GM23338 (cell line): ENCODE measurements at regions not wholly inside any gene's neighbourhood (a gene's known extent, or its start where the extent isn't known, plus 50 kb on each side); places are given as distances from the start of the nearest gene placed in this dataset.

Experiments
- ATAC-seq: fragments of 200-7000 bp; cut with Tn5 transposase; 3 replicates; pipeline ENCODE4 v1.9.1; 2020
- DNase-seq: peaks from one replicate; pipeline ENCODE4 v3.0.0-alpha.2; 2015; ENCODE audit warnings: low spot score
- H2AFZ ChIP-seq: fragments of 200-600 bp; sonication (generic); 2 replicates; pipeline ENCODE4 v1.8.0; 2016; ENCODE audit warnings: antibody characterized with exemption, mild to moderate bottlenecking, moderate library complexity
- H3F3A ChIP-seq: fragments of 200-600 bp; sonication (generic); replicated peaks from 2 replicates; pipeline ENCODE4 v1.8.0; 2017; ENCODE audit warnings: antibody characterized with exemption, mixed run types, low read depth
- H3K27ac ChIP-seq: fragments of 200-600 bp; sonication (generic); 2 replicates; pipeline ENCODE4 v1.6.1; 2016; ENCODE audit warnings: low read depth
- H3K27me3 ChIP-seq: fragments of 200-600 bp; sonication (generic); 2 replicates; pipeline ENCODE4 v1.8.0; 2016; ENCODE audit warnings: mild to moderate bottlenecking, mixed run types, moderate library complexity; ENCODE audit not compliant: insufficient read depth
- H3K36me3 ChIP-seq: fragments of 200-600 bp; sonication (generic); 2 replicates; pipeline ENCODE4 v1.8.0; 2016; ENCODE audit warnings: mild to moderate bottlenecking; ENCODE audit not compliant: insufficient read depth
- H3K4me1 ChIP-seq: fragments of 200-600 bp; sonication (generic); 2 replicates; pipeline ENCODE4 v1.8.0; 2016; ENCODE audit warnings: mild to moderate bottlenecking, moderate library complexity; ENCODE audit not compliant: insufficient read depth
- H3K4me2 ChIP-seq: fragments of 200-600 bp; sonication (generic); 2 replicates; pipeline ENCODE4 v1.7.1; 2017; ENCODE audit warnings: mixed run types
- H3K4me3 ChIP-seq: fragments of 200-600 bp; sonication (generic); 2 replicates; pipeline ENCODE4 v1.6.1; 2016; ENCODE audit warnings: mixed run types
- H3K79me2 ChIP-seq: fragments of 200-600 bp; sonication (generic); replicated peaks from 2 replicates; pipeline ENCODE4 v1.8.0; 2017; ENCODE audit warnings: mild to moderate bottlenecking; ENCODE audit not compliant: insufficient read depth
- H3K9me2 ChIP-seq: fragments of 200-600 bp; sonication (generic); 2 replicates; pipeline ENCODE4 v1.8.0; 2017; ENCODE audit not compliant: insufficient read depth
- H4K20me1 ChIP-seq: fragments of 200-600 bp; sonication (generic); replicated peaks from 2 replicates; pipeline ENCODE4 v1.8.0; 2017; ENCODE audit warnings: mild to moderate bottlenecking; ENCODE audit not compliant: insufficient read depth
- H3K27ac Mint-ChIP-seq: 2 replicates; pipeline ENCODE4 v1.8.0; 2020; ENCODE audit warnings: inconsistent platforms, mild to moderate bottlenecking, moderate library complexity, mixed read lengths
- H3K27me3 Mint-ChIP-seq: 3 replicates; pipeline ENCODE4 v1.8.0; 2022; ENCODE audit warnings: low read depth, mild to moderate bottlenecking, moderate library complexity, mixed read lengths, inconsistent platforms; ENCODE audit not compliant: insufficient read depth, poor library complexity
- H3K36me3 Mint-ChIP-seq: 3 replicates; pipeline ENCODE4 v1.8.0; 2021; ENCODE audit warnings: low read depth, mild to moderate bottlenecking, inconsistent platforms, moderate library complexity, mixed read lengths
- H3K4me1 Mint-ChIP-seq: 3 replicates; pipeline ENCODE4 v1.8.0; 2020; ENCODE audit warnings: mild to moderate bottlenecking, inconsistent platforms, mixed read lengths
- H3K4me3 Mint-ChIP-seq: 3 replicates; pipeline ENCODE4 v1.8.0; 2021; ENCODE audit warnings: moderate library complexity, mild to moderate bottlenecking, inconsistent platforms, mixed read lengths
- H3K9me3 Mint-ChIP-seq: 3 replicates; pipeline ENCODE4 v1.8.0; 2020; ENCODE audit warnings: moderate library complexity, mild to moderate bottlenecking, inconsistent platforms, mixed read lengths
- CREB1 ChIP-seq: fragments of 250-450 bp; sonication (Bioruptor Pico); IDR thresholded peaks from 2 replicates; pipeline ENCODE4 v1.5.0; 2020; ENCODE audit warnings: low read depth, mild to moderate bottlenecking, moderate library complexity
- CTCF ChIP-seq, 2 experiments: fragments of 200-600 bp in 1 of 2; sonication (generic) in 1 of 2; conservative IDR thresholded peaks; 2 replicates each; pipeline versions ENCODE4 v1.5.1 to v1.6.1; 2016 to 2017; ENCODE audit warnings: antibody characterized with exemption in 2 of 2, low read depth in 2 of 2, mild to moderate bottlenecking in 2 of 2, moderate library complexity in 1 of 2
- EZH2 ChIP-seq: fragments of 200-600 bp; sonication (generic); IDR thresholded peaks from one replicate; pipeline ENCODE4 v1.8.0; 2017; ENCODE audit warnings: antibody characterized with exemption, mild to moderate bottlenecking, low read depth; ENCODE audit not compliant: unreplicated experiment
- JUNB ChIP-seq: IDR thresholded peaks from one replicate; pipeline ENCODE4 v1.6.1; 2016; ENCODE audit warnings: antibody characterized with exemption; ENCODE audit not compliant: unreplicated experiment
- NANOG ChIP-seq: IDR thresholded peaks from 2 replicates; pipeline ENCODE4 v1.6.1; 2016; ENCODE audit warnings: antibody characterized with exemption, borderline replicate concordance
- POLR2AphosphoS5 ChIP-seq: IDR thresholded peaks from 2 replicates; pipeline ENCODE4 v1.6.1; 2016; ENCODE audit warnings: antibody characterized with exemption, low read depth
- REST ChIP-seq: IDR thresholded peaks from one replicate; pipeline ENCODE4 v1.6.1; 2018; ENCODE audit warnings: antibody characterized with exemption; ENCODE audit not compliant: unreplicated experiment
- STAT1 ChIP-seq: IDR thresholded peaks from one replicate; pipeline ENCODE4 v1.6.1; 2016; ENCODE audit warnings: antibody characterized with exemption; ENCODE audit not compliant: unreplicated experiment
- ZNF114 ChIP-seq: fragments of 250-450 bp; sonication (Bioruptor Pico); IDR thresholded peaks from 2 replicates; pipeline ENCODE4 v1.5.0; 2020; ENCODE audit warnings: mild to moderate bottlenecking, moderate library complexity
- ZNF331 ChIP-seq: fragments of 250-450 bp; sonication (Bioruptor Pico); IDR thresholded peaks from 2 replicates; pipeline ENCODE4 v1.5.0; 2020; ENCODE audit warnings: low read depth, mild to moderate bottlenecking, moderate library complexity
- ZNF462 ChIP-seq: fragments of 250-450 bp; sonication (Bioruptor Pico); IDR thresholded peaks from 2 replicates; pipeline ENCODE4 v1.5.0; 2020; ENCODE audit warnings: mild to moderate bottlenecking, moderate library complexity

- Mint-ChIP-seq H3K27ac (no peak overlapping the region), H3K4me3 (no peak overlapping the region), H3K4me1 (peaks cover 13% of the 10 kb centered on the region), H3K9me3 (peaks cover 16% of the 10 kb centered on the region), H3K27me3 (peaks cover 3% of the 10 kb centered on the region), H3K36me3 (peaks cover 5% of the 10 kb centered on the region)
- no peak overlapping the region for H3K4me2 ChIP-seq
- H3K4me3 ChIP-seq = no peak overlapping the region
- no peaks in the 10 kb centered on the region for H3K27me3 ChIP-seq
- DNase-seq (no peak), ATAC-seq (no peak)
- H4K20me1 ChIP-seq = no peaks in the 10 kb centered on the region
- no peak overlapping the region for H3K27ac ChIP-seq
- H3K9me2 ChIP-seq = no peaks in the 10 kb centered on the region
- no peak overlapping the region for H2AFZ ChIP-seq
- no peaks in the 10 kb centered on the region for H3F3A ChIP-seq
- H3K4me1 ChIP-seq = peaks cover 8% of the 10 kb centered on the region; the same call in 1 of the 2 replicates
- no peaks in the 10 kb centered on the region for H3K36me3 ChIP-seq
- no peaks in the 10 kb centered on the region for H3K79me2 ChIP-seq
- no peak for TF ChIP-seq EZH2
- no peak for TF ChIP-seq ZNF331 (CRISPR knock-in tag)
- TF ChIP-seq STAT1 = no peak
- no peak for TF ChIP-seq ZNF114 (CRISPR knock-in tag)
- TF ChIP-seq CTCF (conservative IDR thresholded peaks at IDR 0.05; ENCODE audit: low read depth in 2 of 2) = no peak
- TF ChIP-seq POLR2AphosphoS5 = no peak
- no peak for TF ChIP-seq ZNF462 (CRISPR knock-in tag)
- TF ChIP-seq JUNB = no peak
- no peak for TF ChIP-seq REST
- no peak for TF ChIP-seq CREB1
- no peak for TF ChIP-seq NANOG
Measured at GRCh38 chr10:131733596-131733995, 167.2 kb upstream of the PPP2R2D start.
